GM19397 (cell line): ENCODE measurements at regions not wholly inside any gene's neighbourhood (a gene's known extent, or its start where the extent isn't known, plus 50 kb on each side); places are given as distances from the start of the nearest gene placed in this dataset.

ENCODE experiments used
- ATAC-seq: cut with Tn5 transposase; IDR thresholded peaks from one replicate; pipeline ENCODE4 v1.9.1; 2021; ENCODE audit warnings: mild to moderate bottlenecking, moderate library complexity; ENCODE audit not compliant: unreplicated experiment

- ATAC-seq: no peak
Observed at GRCh38 chr1:38270849-38271633, 224.4 kb upstream of the POU3F1 start.

GRCh38 chr1:38269923-38270848, 223.6 kb upstream of the POU3F1 start:
- ATAC-seq: no peak

GRCh38 chr1:38268226-38268625, 221.6 kb upstream of the POU3F1 start:
- ATAC-seq: no peak

- ATAC-seq: no peak
Observed at GRCh38 chr1:38267037-38268036, 220.7 kb upstream of the POU3F1 start.

GRCh38 chr1:38266197-38266520, 219.6 kb upstream of the POU3F1 start:
- no peak for ATAC-seq

- ATAC-seq: no peak
Observed at GRCh38 chr1:38265293-38266196, 219.0 kb upstream of the POU3F1 start.

GRCh38 chr1:38263438-38263837, 216.8 kb upstream of the POU3F1 start:
- ATAC-seq: no peak

GRCh38 chr1:38261574-38261973, 215.0 kb upstream of the POU3F1 start:
- ATAC-seq: no peak

GRCh38 chr1:38258085-38258627, 211.6 kb upstream of the POU3F1 start:
- ATAC-seq: no peak

GRCh38 chr1:38257374-38257773, 210.8 kb upstream of the POU3F1 start:
- no peak for ATAC-seq

GRCh38 chr1:38256072-38256471, 209.5 kb upstream of the POU3F1 start:
- ATAC-seq: no peak

GRCh38 chr1:38253314-38253713, 206.7 kb upstream of the POU3F1 start:
- no peak for ATAC-seq

- no peak for ATAC-seq
Observed at GRCh38 chr1:38250356-38250755, 203.8 kb upstream of the POU3F1 start.

- ATAC-seq: no peak
Observed at GRCh38 chr1:38249001-38249400, 202.4 kb upstream of the POU3F1 start.

GRCh38 chr1:38246955-38247952, 200.7 kb upstream of the POU3F1 start:
- ATAC-seq: no peak

GRCh38 chr1:38244218-38244845, 197.7 kb upstream of the POU3F1 start:
- ATAC-seq: no peak

- ATAC-seq: no peak
Observed at GRCh38 chr1:38243106-38243505, 196.5 kb upstream of the POU3F1 start.

GRCh38 chr1:38242506-38242905, 195.9 kb upstream of the POU3F1 start:
- ATAC-seq: no peak
